K562 (cell line): ENCODE measurements at regions not wholly inside any gene's neighbourhood (a gene's known extent, or its start where the extent isn't known, plus 50 kb on each side); places are given as distances from the start of the nearest gene placed in this dataset.

Experiments
- ATAC-seq: fragments of 200-7000 bp; cut with Tn5 transposase; 3 replicates; pipeline ENCODE4 v1.9.1; 2020; ENCODE audit warnings: moderate library complexity
- BruUV-seq: library from RNA; stranded (reverse); fragments of 400-500 nt; replicated peaks from 2 replicates; lab custom pipeline; 2021; lab: Mats Ljungman, UMichigan
- CTCF ChIA-PET: fragments of 300-600 bp; formaldehyde crosslinking; extraction: SDS; loops from one replicate; lab custom pipeline; 2021; ENCODE audit warnings: low intra/inter-chr PET ratio; lab: Yijun Ruan, JAX
- POLR2A ChIA-PET: fragments of 300-600, 350-650 bp; sonication (Branson Sonifier 250); formaldehyde crosslinking; extraction: SDS; loops from one replicate; lab custom pipeline; 2021; ENCODE audit warnings: antibody characterized with exemption, inconsistent platforms; lab: Yijun Ruan, JAX
- DNase-seq, 4 experiments: peaks; one replicate each; pipeline versions ENCODE4 v3.0.0 to v3.0.0-alpha.2; 2011 to 2018; ENCODE audit warnings: low spot score in 3 of 4, mixed read lengths in 3 of 4; ENCODE audit errors: extremely low read depth in 1 of 4
- FAIRE-seq: peaks from 2 replicates; lab custom pipeline; 2011; peaks lifted over from hg19 to GRCh38; lab: Jason Lieb, UNC
- H2AFZ ChIP-seq: 2 replicates; pipeline ENCODE4 v1.6.0; 2011; ENCODE audit warnings: low read depth, low read length, control low read depth, inconsistent platforms
- H3K27ac ChIP-seq: fragments of 200-600 bp; 3 replicates; pipeline ENCODE4 v1.8.0; 2011; ENCODE audit warnings: low read depth, mild to moderate bottlenecking, control low read depth, inconsistent platforms, low read length, moderate library complexity, mixed read lengths; ENCODE audit errors: extremely low read depth
- H3K27me3 ChIP-seq, 2 experiments: fragments of 300-600 bp in 1 of 2; 2 replicates in 1 of 2; 3 replicates in 1 of 2; pipeline versions ENCODE4 v1.6.0 to v1.8.0; 2011; ENCODE audit warnings: inconsistent platforms in 2 of 2, low read length in 2 of 2, mild to moderate bottlenecking in 1 of 2, mixed read lengths in 1 of 2, moderate library complexity in 1 of 2; ENCODE audit not compliant: control insufficient read depth in 2 of 2, insufficient read depth in 2 of 2
- H3K36me3 ChIP-seq: fragments of 300-600 bp; 3 replicates; pipeline ENCODE4 v1.8.0; 2011; ENCODE audit warnings: mild to moderate bottlenecking, low read length, inconsistent platforms; ENCODE audit not compliant: control insufficient read depth, insufficient read depth
- H3K4me1 ChIP-seq, 2 experiments: fragments of 200-600 bp in 1 of 2; replicated peaks in 1 of 2; 2 replicates in 1 of 2; 3 replicates in 1 of 2; pipeline versions ENCODE4 v1.5.1 to v1.8.0; 2011; ENCODE audit warnings: inconsistent platforms in 2 of 2, low read length in 2 of 2, mild to moderate bottlenecking in 1 of 2, mixed read lengths in 1 of 2, moderate library complexity in 1 of 2; ENCODE audit not compliant: control insufficient read depth in 2 of 2, insufficient read depth in 2 of 2
- H3K4me2 ChIP-seq: 2 replicates; pipeline ENCODE4 v1.6.1; 2011; ENCODE audit warnings: low read length, control low read depth, inconsistent platforms, mixed read lengths; ENCODE audit not compliant: insufficient read depth
- H3K4me3 ChIP-seq: fragments of 200-600 bp; sonication (generic), shearing (Covaris generic); 2 replicates; pipeline ENCODE4 v1.5.1; 2016; ENCODE audit warnings: control low read depth, inconsistent platforms
- H3K79me2 ChIP-seq: fragments of 200-600 bp; 3 replicates; pipeline ENCODE4 v1.8.0; 2011; ENCODE audit warnings: low read length, inconsistent platforms; ENCODE audit not compliant: control insufficient read depth, insufficient read depth
- H3K9ac ChIP-seq, 2 experiments: 2 replicates each; pipeline versions ENCODE4 v1.6.0 to v1.6.1; 2011; ENCODE audit warnings: low read depth in 2 of 2, low read length in 2 of 2, control low read depth in 1 of 2, inconsistent platforms in 1 of 2, mild to moderate bottlenecking in 1 of 2, mixed read lengths in 1 of 2; ENCODE audit not compliant: insufficient read depth in 1 of 2
- H3K9me1 ChIP-seq: one replicate; pipeline ENCODE4 v1.6.0; 2011; ENCODE audit warnings: inconsistent platforms, mild to moderate bottlenecking, low read length, moderate library complexity; ENCODE audit not compliant: control insufficient read depth, insufficient read depth
- H3K9me3 ChIP-seq: replicated peaks from 2 replicates; pipeline ENCODE4 v1.5.1; 2011; ENCODE audit warnings: low read depth, low read length, inconsistent platforms; ENCODE audit not compliant: control insufficient read depth, insufficient read depth
- H4K20me1 ChIP-seq: replicated peaks from 2 replicates; pipeline ENCODE4 v1.6.1; 2011; ENCODE audit warnings: low read length, inconsistent platforms, mixed read lengths; ENCODE audit not compliant: control insufficient read depth, insufficient read depth
- MYBL2 ChIP-seq, 2 experiments: fragments of 450-650 bp in 1 of 2; sonication (generic) in 1 of 2; formaldehyde crosslinking in 1 of 2; IDR thresholded peaks; 2 replicates each; pipeline versions ENCODE4 v1.6.1 to v1.8.1; 2017 to 2022; ENCODE audit warnings: borderline replicate concordance in 1 of 2, inconsistent platforms in 1 of 2, low read depth in 1 of 2, mild to moderate bottlenecking in 1 of 2, missing genetic modification reagents in 1 of 2, moderate library complexity in 1 of 2
- RREB1 ChIP-seq: fragments of 250-450 bp; sonication (Bioruptor Pico); IDR thresholded peaks from 2 replicates; pipeline ENCODE4 v1.4.0; 2020
- SLC30A9 ChIP-seq: fragments of 250-450 bp; sonication (Bioruptor Pico); IDR thresholded peaks from 2 replicates; pipeline ENCODE4 v1.8.0; 2022; ENCODE audit warnings: mild to moderate bottlenecking, moderate library complexity
- ZBTB17 ChIP-seq: fragments of 450-650 bp; formaldehyde crosslinking; IDR thresholded peaks from 2 replicates; pipeline ENCODE4 v1.4.0; 2020; ENCODE audit warnings: mild to moderate bottlenecking
- ZKSCAN3 ChIP-seq: fragments of 250-450 bp; sonication (Bioruptor Pico); IDR thresholded peaks from 2 replicates; pipeline ENCODE4 v1.4.0; 2020
- ZNF274 ChIP-seq: IDR thresholded peaks from 2 replicates; pipeline ENCODE4 v1.6.1; 2011; ENCODE audit warnings: low read depth, mild to moderate bottlenecking, low read length, moderate library complexity, borderline replicate concordance
- WGBS: fragments of 100-300 bp; shearing (Covaris generic); methylation state at CpG from one replicate; pipeline ENCODE4 v1.1.6; 2016; ENCODE audit warnings: low coverage, mixed read lengths; ENCODE audit not compliant: insufficient coverage; ENCODE audit errors: missing lambda C conversion rate; 5-methylcytosine and 5-hydroxymethylcytosine counted together
- in situ Hi-C: fragments of 300-500 bp; cut with MboI; formaldehyde crosslinking; loops from 4 replicates; pipeline ENCODE4 v1.15.0; 2018; ENCODE audit warnings: inconsistent platforms, mixed read lengths
- intact Hi-C: fragments of 100-400 bp; cut with micrococcal nuclease; formaldehyde crosslinking; loops from 2 replicates; pipeline ENCODE4 v1.14.2; 2022

- Histone ChIP-seq H3K9me3 (no peaks in the 10 kb centered on the region), H3K9ac (no peak overlapping the region), H2AFZ (no peak overlapping the region), H3K4me2 (no peak overlapping the region), H3K36me3 (no peaks in the 10 kb centered on the region), H3K4me3 (no peak overlapping the region), H3K9me1 (no peaks in the 10 kb centered on the region), H3K79me2 (no peaks in the 10 kb centered on the region), H3K27ac (no peak overlapping the region), H3K4me1 (peaks cover 0 to 3% of the 10 kb centered on the region in 2 experiments; a peak in 2 of 5 replicates), H3K27me3 (peaks cover 2 to 78% of the 10 kb centered on the region in 2 experiments), H4K20me1 (no peaks in the 10 kb centered on the region)
- in situ Hi-C loops (no loop called here), intact Hi-C loops (no loop called here)
- no peak for FAIRE-seq
- 11% methylated on average over 3 of the region's 4 CpGs for WGBS
- ATAC-seq: no peak
- ChIA-PET CTCF (no interaction called here), POLR2A (no interaction called here)
- no TSS peak for BruUV-seq
- no peak for TF ChIP-seq SLC30A9 (CRISPR knock-in tag)
- TF ChIP-seq ZKSCAN3: no peak
- TF ChIP-seq RREB1 (CRISPR knock-in tag): no peak
- no peak for TF ChIP-seq ZNF274
- no peak for TF ChIP-seq MYBL2 (IDR thresholded peaks at IDR 0.05; ENCODE audit: low read depth)
- TF ChIP-seq MYBL2 (CRISPR knock-in tag; IDR thresholded peaks at IDR 0.05; ENCODE audit: borderline replicate concordance): no peak
- no peak for TF ChIP-seq ZBTB17 (CRISPR knock-in tag)
- no peak for DNase-seq
Measured at GRCh38 chr14:101507836-101508150, 53.5 kb upstream of the DIO3 start.
